ENCODE measurements at regions not wholly inside any gene's neighbourhood (a gene's known extent, or its start where the extent isn't known, plus 50 kb on each side); places are given as distances from the start of the nearest gene placed in this dataset.
"Not testable (repeated sequence)": the region's sequence is repeated elsewhere in the genome, so short reads cannot be mapped to it uniquely, and the experiment has no call there.

- no peak for DNase-seq
Observed at GRCh38 chr2:234272069-234272850, 221.8 kb downstream of the SPP2 start.

DNA sequence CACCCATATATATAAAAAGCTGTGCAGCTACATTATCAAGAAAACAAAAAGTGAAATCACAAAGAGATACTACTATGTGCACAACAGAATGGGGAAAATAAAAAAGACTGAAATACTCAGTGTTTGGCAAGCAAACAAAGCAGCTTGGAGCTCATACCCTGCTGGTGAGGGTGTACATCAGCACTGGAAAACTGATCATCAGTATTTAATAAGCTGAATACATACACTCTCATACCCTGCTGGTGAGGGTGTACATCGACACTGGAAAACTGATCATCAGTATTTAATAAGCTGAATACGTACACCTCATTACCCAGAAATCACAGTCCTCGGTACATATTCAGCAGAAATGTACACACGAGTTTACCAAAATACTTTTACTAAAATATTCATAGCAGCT is 220.8 kb downstream of the SPP2 start:
- DNase-seq, result no peak

- DNase-seq, result no peak
Observed at GRCh38 chr2:234269769-234270204, 219.3 kb downstream of the SPP2 start.

GRCh38 chr2:234267534-234267933 is 217.0 kb downstream of the SPP2 start:
- no peak for DNase-seq

DNA sequence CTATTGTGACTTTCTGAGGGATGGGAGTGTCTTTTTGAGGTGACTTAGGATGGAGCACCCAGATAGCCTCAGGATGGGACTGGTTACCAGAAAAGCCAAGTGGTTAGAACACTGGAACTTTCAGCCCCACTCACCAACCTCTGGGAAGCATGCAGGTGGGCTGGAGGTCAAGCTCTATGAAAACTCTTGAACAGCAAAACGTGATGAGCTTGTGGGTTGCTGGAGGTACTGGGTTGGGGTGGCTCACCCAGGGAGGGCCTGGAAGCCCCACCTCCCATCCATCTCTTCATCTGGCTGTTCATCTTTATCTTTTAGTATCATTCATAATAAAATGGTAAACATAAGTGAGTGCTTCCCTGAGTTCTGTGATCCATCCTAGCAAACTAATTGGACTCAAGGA is 216.4 kb downstream of the SPP2 start:
- no peak for DNase-seq

- DNase-seq, result no peak
Observed at GRCh38 chr2:234265206-234265605, 214.7 kb downstream of the SPP2 start.

DNA sequence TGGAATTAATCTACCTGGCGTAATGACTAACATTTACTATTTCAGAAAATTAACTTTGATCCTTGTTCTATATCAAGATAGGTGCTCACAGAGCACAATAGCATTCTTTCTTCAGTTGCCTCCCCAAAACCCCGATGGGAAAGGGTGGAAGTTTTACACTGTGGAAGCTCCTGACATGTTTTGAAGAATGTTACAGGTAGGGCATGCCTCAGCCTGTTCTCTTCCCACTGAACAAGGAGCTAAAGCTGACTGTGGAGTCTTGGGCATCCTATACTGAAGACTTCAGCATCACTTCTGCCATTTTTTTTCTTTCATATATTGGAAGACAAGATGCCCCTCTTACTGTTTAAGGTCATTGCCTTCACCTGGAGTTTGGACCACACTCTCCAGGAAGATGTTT is 211.2 kb downstream of the SPP2 start:
- no peak for DNase-seq

- DNase-seq, result no peak
Observed at GRCh38 chr2:234259440-234259839, 208.9 kb downstream of the SPP2 start.

DNA sequence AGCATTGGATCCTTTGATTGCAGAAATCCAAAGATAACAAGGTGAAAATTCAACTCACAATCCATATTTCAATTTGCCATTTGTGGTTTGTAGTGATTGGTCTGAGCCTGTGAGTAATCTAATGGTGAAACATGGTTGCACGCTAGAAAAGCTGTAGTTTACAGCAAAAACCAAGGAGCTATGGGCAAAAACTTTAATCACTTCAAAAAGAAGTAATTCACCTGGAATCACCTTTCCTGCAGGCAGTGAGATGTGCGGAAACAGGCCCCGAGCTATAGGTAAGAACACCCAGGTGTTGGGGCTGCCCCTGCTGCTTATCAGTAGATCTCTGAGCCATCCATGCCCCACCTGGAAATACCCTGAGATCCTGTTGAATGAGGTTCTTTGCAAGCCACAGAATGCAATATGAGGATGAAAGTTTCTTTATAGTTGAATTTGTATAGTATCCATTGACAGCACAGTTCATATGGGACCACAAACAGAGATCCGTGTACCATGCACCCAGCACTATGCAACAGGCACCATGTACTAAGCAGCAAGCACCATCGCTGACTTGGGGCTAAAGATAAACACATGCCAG is 208.2 kb downstream of the SPP2 start:
- no peak for DNase-seq

GRCh38 chr2:234257859-234258561 is 207.5 kb downstream of the SPP2 start:
- peak; percentile 31 for DNase-seq

DNA sequence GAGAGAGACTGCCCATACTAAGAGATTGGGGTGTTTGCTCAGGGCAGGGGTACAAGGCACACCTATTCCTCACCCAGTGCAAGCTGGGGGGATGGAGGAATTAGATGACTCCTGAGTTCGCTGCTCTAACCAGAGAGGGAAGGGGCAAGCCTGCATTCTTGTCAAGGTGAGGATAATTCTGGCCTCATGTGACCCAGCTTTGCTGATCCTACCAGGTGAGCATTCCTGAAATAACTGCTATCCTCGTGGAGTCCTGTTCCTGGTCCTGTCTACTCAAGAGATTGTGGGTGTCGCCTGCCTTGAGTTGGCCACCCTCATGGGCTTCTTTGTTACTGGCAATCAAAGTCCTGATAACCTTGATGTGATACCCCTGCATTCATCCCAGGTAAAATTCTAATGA is 206.0 kb downstream of the SPP2 start:
- no peak for DNase-seq

DNA sequence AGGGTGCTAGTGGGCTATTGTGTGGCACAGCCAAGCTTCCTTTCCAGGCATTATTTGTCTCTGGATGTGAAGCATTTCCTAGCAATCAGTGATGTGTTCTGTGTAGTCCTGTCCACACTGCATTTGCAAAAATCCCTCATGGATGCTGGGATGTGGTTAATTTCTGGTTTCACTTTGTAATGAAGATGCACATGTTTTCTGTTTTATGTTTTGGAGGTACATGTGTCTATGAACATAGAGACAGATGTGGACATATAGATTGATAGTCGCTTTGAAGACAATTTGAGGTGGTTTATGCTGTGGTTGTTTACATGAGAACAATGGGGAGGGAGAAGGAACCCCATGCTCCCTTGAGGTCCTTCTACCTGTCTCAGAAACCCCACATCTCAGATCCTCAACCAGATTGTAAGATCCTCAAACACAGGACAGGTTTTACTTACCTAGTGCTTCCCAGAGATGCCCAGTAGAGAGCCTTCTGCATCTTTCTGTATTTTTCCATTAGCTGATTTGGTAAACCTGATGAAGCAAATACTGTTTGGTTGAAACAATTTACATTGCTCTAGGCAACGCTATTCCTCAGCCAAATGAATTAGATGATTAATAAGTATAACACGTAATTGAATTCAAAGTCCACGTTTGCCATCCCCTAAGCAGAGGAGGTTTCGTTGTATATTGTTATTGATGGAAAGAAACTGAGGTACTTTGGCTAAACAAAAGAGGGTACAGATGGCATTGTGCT is 204.4 kb downstream of the SPP2 start:
- no peak for DNase-seq

GRCh38 chr2:234252772-234253171 is 202.3 kb downstream of the SPP2 start:
- DNase-seq, result no peak

- DNase-seq, result no peak
Observed at GRCh38 chr2:234251326-234252271, 201.1 kb downstream of the SPP2 start.

- DNase-seq, result no peak
Observed at GRCh38 chr2:234250926-234251325, 200.4 kb downstream of the SPP2 start.

DNA sequence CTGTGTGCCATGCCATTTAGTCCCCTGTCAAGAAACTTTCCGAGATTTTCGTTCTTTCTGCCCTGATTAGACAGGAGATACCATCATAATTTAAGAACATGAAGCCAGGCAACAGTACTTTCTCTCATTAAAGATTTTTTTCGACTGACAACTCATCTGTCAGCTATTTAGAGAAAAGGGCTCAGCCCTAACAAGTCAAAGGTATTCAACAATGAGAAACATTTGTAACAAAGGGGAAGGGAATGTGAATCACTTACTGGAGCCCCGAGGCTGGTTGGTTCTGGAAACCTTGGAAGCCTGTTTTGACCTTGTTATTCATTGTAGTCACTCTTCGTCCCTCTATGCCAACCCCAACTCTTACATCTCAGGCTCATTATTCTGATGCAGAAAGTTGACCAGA is 199.4 kb downstream of the SPP2 start:
- DNase-seq, result no peak

- no peak for DNase-seq
Observed at GRCh38 chr2:234249034-234249735, 198.7 kb downstream of the SPP2 start.

GRCh38 chr2:234248213-234248710 is 197.8 kb downstream of the SPP2 start:
- not testable (repeated sequence) for DNase-seq

GRCh38 chr2:234247453-234248180 is 197.1 kb downstream of the SPP2 start:
- DNase-seq, result no peak

GRCh38 chr2:234245945-234246344 is 195.4 kb downstream of the SPP2 start:
- DNase-seq, result no peak

Data from NCI-H510A treated with DMSO at 0.1 percent for 48 hours (cell line).